HCT116 (cell line): ENCODE measurements at regions not wholly inside any gene's neighbourhood (a gene's known extent, or its start where the extent isn't known, plus 50 kb on each side); places are given as distances from the start of the nearest gene placed in this dataset.

Source experiments
- ATAC-seq: fragments of 200-7000 bp; cut with Tn5 transposase; 2 replicates; pipeline ENCODE4 v1.9.1; 2020; ENCODE audit warnings: mild to moderate bottlenecking, moderate library complexity
- BruUV-seq: library from RNA; stranded (reverse); fragments of 400-500 nt; replicated peaks from 2 replicates; lab custom pipeline; 2021; lab: Mats Ljungman, UMichigan
- CTCF ChIA-PET: fragments of 300-600 bp; sonication (Branson Sonifier 250); formaldehyde crosslinking; loops from one replicate; lab custom pipeline; 2021; ENCODE audit warnings: antibody characterized with exemption; lab: Charles Lee
- POLR2A ChIA-PET: fragments of 300-600, 350-600 bp; sonication (Branson Sonifier 250); formaldehyde crosslinking; loops from one replicate; lab custom pipeline; 2021; ENCODE audit warnings: antibody characterized with exemption; lab: Charles Lee
- RAD21 ChIA-PET, 2 experiments: fragments of 300-600 bp; sonication (Branson Sonifier 250); formaldehyde crosslinking; loops; one replicate each; lab custom pipeline; 2023; ENCODE audit warnings: low total read pairs in 2 of 2; ENCODE audit not compliant: uncharacterized antibody in 2 of 2, unreplicated experiment in 2 of 2, low non-redundant PET in 1 of 2; lab: Charles Lee
- DNase-seq: peaks from one replicate; pipeline ENCODE4 v3.0.0-alpha.2; 2010; ENCODE audit warnings: low read depth, low spot score
- H2AFZ ChIP-seq: fragments of 200-600 bp; shearing (Covaris generic), sonication (generic); 2 replicates; pipeline ENCODE4 v1.6.1; 2017; ENCODE audit warnings: low read depth, mixed run types, mixed read lengths, antibody characterized with exemption, low read length; ENCODE audit not compliant: poor library complexity, severe bottlenecking
- H3K27ac ChIP-seq: 2 replicates; pipeline ENCODE4 v1.5.1; 2012; ENCODE audit warnings: low read depth, low read length
- H3K27me3 ChIP-seq: fragments of 200-600 bp; sonication (generic); 2 replicates; pipeline ENCODE4 v1.6.1; 2016; ENCODE audit warnings: mixed run types, low read length, mixed read lengths; ENCODE audit not compliant: insufficient read depth
- H3K36me3 ChIP-seq, 2 experiments: fragments of 200-500 bp in 1 of 2; fragments of 200-600 bp in 1 of 2; sonication (Bioruptor generic) in 1 of 2; sonication (generic) in 1 of 2; 2 replicates each; pipeline versions ENCODE4 v1.5.1 to v1.6.1; 2014 to 2016; ENCODE audit warnings: low read length in 2 of 2, inconsistent platforms in 1 of 2, mixed read lengths in 1 of 2, mixed run types in 1 of 2; ENCODE audit not compliant: insufficient read depth in 2 of 2, control insufficient read depth in 1 of 2
- H3K4me1 ChIP-seq, 2 experiments: fragments of 200-600 bp in 1 of 2; sonication (generic) in 1 of 2; 2 replicates each; pipeline versions ENCODE4 v1.5.1 to v1.6.1; 2012 to 2017; ENCODE audit warnings: low read length in 2 of 2, inconsistent platforms in 1 of 2, mild to moderate bottlenecking in 1 of 2, mixed read lengths in 1 of 2, mixed run types in 1 of 2, moderate library complexity in 1 of 2; ENCODE audit not compliant: insufficient read depth in 2 of 2, control insufficient read depth in 1 of 2
- H3K4me2 ChIP-seq: fragments of 200-600 bp; sonication (generic); 2 replicates; pipeline ENCODE4 v1.6.1; 2017; ENCODE audit warnings: mixed run types, low read length, mixed read lengths
- H3K4me3 ChIP-seq, 2 experiments: fragments of 200-600 bp in 1 of 2; sonication (generic) in 1 of 2; replicated peaks in 1 of 2; 2 replicates each; pipeline ENCODE4 v1.5.1; 2011 to 2016; ENCODE audit warnings: low read length in 2 of 2, control low read depth in 1 of 2, low read depth in 1 of 2, mild to moderate bottlenecking in 1 of 2, mixed read lengths in 1 of 2, mixed run types in 1 of 2
- H3K79me2 ChIP-seq: fragments of 200-600 bp; sonication (generic); 2 replicates; pipeline ENCODE4 v1.6.1; 2017; ENCODE audit warnings: mild to moderate bottlenecking, mixed run types, low read length, moderate library complexity, mixed read lengths; ENCODE audit not compliant: insufficient read depth
- H3K9ac ChIP-seq: fragments of 200-600 bp; sonication (generic); 2 replicates; pipeline ENCODE4 v1.6.1; 2016; ENCODE audit warnings: low read length, mixed read lengths
- H3K9me2 ChIP-seq: fragments of 200-600 bp; sonication (generic), shearing (Covaris generic); 2 replicates; pipeline ENCODE4 v1.6.1; 2017; ENCODE audit warnings: mixed run types, mild to moderate bottlenecking, moderate library complexity; ENCODE audit not compliant: insufficient read depth
- H3K9me3 ChIP-seq, 2 experiments: fragments of 200-500 bp in 1 of 2; fragments of 200-600 bp in 1 of 2; sonication (Bioruptor generic) in 1 of 2; sonication (generic) in 1 of 2; 2 replicates each; pipeline ENCODE4 v1.6.1; 2014 to 2017; ENCODE audit warnings: low read length in 2 of 2, mixed read lengths in 2 of 2, inconsistent platforms in 1 of 2, low read depth in 1 of 2, mild to moderate bottlenecking in 1 of 2, mixed run types in 1 of 2, moderate library complexity in 1 of 2; ENCODE audit not compliant: control insufficient read depth in 1 of 2, insufficient read depth in 1 of 2
- H4K20me1 ChIP-seq: fragments of 200-600 bp; sonication (generic), shearing (Covaris generic); 2 replicates; pipeline ENCODE4 v1.6.1; 2017; ENCODE audit warnings: mixed run types, mild to moderate bottlenecking, moderate library complexity; ENCODE audit not compliant: insufficient read depth
- CEBPB ChIP-seq: IDR thresholded peaks from 2 replicates; pipeline ENCODE4 v1.6.1; 2012; ENCODE audit warnings: low read depth
- ELF1 ChIP-seq: IDR thresholded peaks from 2 replicates; pipeline ENCODE4 v1.6.1; 2012; ENCODE audit warnings: low read depth, borderline replicate concordance
- EZH2phosphoT487 ChIP-seq: fragments of 200-600 bp; IDR thresholded peaks from 2 replicates; pipeline ENCODE4 v1.6.1; 2018; ENCODE audit warnings: antibody characterized with exemption, borderline replicate concordance
- JUND ChIP-seq: IDR thresholded peaks from 2 replicates; pipeline ENCODE4 v1.6.1; 2012
- MAX ChIP-seq: IDR thresholded peaks from 2 replicates; pipeline ENCODE4 v1.6.1; 2012
- POLR2A ChIP-seq: IDR thresholded peaks from 2 replicates; pipeline ENCODE4 v1.7.0; 2011; ENCODE audit warnings: borderline replicate concordance; ENCODE audit not compliant: insufficient read depth, insufficient read length; ENCODE audit errors: extremely low read depth
- POLR2AphosphoS5 ChIP-seq: IDR thresholded peaks from 2 replicates; pipeline ENCODE4 v1.6.1; 2011; ENCODE audit warnings: mild to moderate bottlenecking, low read depth, low read length, moderate library complexity
- SP1 ChIP-seq: IDR thresholded peaks from 2 replicates; pipeline ENCODE4 v1.6.1; 2012; ENCODE audit warnings: low read depth
- SRF ChIP-seq: IDR thresholded peaks from 2 replicates; pipeline ENCODE4 v1.6.1; 2012; ENCODE audit warnings: low read depth
- ZFX ChIP-seq: fragments of 450-650 bp; IDR thresholded peaks from 2 replicates; pipeline ENCODE4 v1.6.1; 2017
- intact Hi-C: fragments of 100-400 bp; cut with micrococcal nuclease; formaldehyde crosslinking; loops from 2 replicates; pipeline ENCODE4 v1.10.0; 2022

GRCh38 chr13:58773280-58773859 lies 1141.8 kb downstream of the PCDH17 start:
- Histone ChIP-seq H3K4me1 (no peaks in the 10 kb centered on the region), H2AFZ (no peak overlapping the region), H3K9me3 (peaks cover 7 to 14% of the 10 kb centered on the region in 2 experiments; a peak in 2 of 4 replicates), H4K20me1 (no peaks in the 10 kb centered on the region), H3K4me3 (no peak overlapping the region), H3K4me2 (no peak overlapping the region), H3K27me3 (no peaks in the 10 kb centered on the region), H3K9ac (no peak overlapping the region), H3K79me2 (no peaks in the 10 kb centered on the region), H3K27ac (no peak overlapping the region), H3K9me2 (no peaks in the 10 kb centered on the region), H3K36me3 (no peaks in the 10 kb centered on the region)
- TF ChIP-seq ZFX (no peak), ELF1 (no peak), SP1 (no peak), EZH2phosphoT487 (no peak)
- no peak for ATAC-seq
- no peak for DNase-seq
- RAD21 ChIA-PET = no interaction called here
- CTCF ChIA-PET = no interaction called here
- POLR2A ChIA-PET = interaction anchor here (0.7 kb wide), 1 partner anchor 110 kb away, joined by 3 read pairs; no protein-coding TSS in a partner anchor
- intact Hi-C loops = no loop called here
- BruUV-seq = no TSS peak

- peaks cover 9 to 19% of the 10 kb centered on the region in 2 experiments; a peak in 2 of 4 replicates for H3K9me3 ChIP-seq
- CTCF ChIA-PET = no interaction called here
- no peaks in the 10 kb centered on the region for H3K79me2 ChIP-seq
- H3K4me3 ChIP-seq = no peak overlapping the region
- no peak overlapping the region for H2AFZ ChIP-seq
- H3K27me3 ChIP-seq = no peaks in the 10 kb centered on the region
- no peak overlapping the region for H3K9ac ChIP-seq
- POLR2A ChIA-PET = no interaction called here
- no peaks in the 10 kb centered on the region for H3K36me3 ChIP-seq
- no peak for DNase-seq
- H4K20me1 ChIP-seq = no peaks in the 10 kb centered on the region
- no peak overlapping the region for H3K27ac ChIP-seq
- no TSS peak for BruUV-seq
- RAD21 ChIA-PET = no interaction called here
- H3K4me2 ChIP-seq = no peak overlapping the region
- H3K4me1 ChIP-seq = no peaks in the 10 kb centered on the region
- TF ChIP-seq MAX (no peak), POLR2A (no peak), SRF (no peak), CEBPB (no peak), JUND (no peak), POLR2AphosphoS5 (no peak)
- ATAC-seq = no peak
- H3K9me2 ChIP-seq = no peaks in the 10 kb centered on the region
- intact Hi-C loops = no loop called here
Observed at GRCh38 chr13:58782736-58783135, 1151.2 kb downstream of the PCDH17 start.
